HG03354 (cell line): ENCODE measurements at regions not wholly inside any gene's neighbourhood (a gene's known extent, or its start where the extent isn't known, plus 50 kb on each side); places are given as distances from the start of the nearest gene placed in this dataset.

Experiments
- ATAC-seq: cut with Tn5 transposase; IDR thresholded peaks from one replicate; pipeline ENCODE4 v1.9.1; 2021; ENCODE audit warnings: mild to moderate bottlenecking; ENCODE audit not compliant: unreplicated experiment, poor library complexity, severe bottlenecking

DNA sequence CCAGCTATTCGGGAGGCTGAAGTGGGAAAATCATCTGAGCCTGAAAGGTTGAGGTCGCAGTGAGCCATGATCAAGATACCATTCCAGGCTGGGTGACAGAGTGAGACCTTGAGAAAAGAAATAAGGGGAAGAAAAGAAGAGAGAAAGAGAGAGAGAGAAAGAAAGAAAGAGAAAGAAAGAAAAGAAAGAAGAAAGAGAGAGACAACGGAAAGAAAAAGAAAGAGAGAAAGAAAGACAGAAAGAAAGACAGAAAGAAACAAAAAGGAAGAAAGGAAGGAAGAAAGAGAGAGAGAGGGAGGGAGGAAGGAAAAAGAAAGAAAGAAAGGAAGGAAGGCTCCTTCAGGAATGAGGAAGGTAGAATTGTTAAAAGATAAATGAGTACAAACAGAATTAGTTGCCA, 84.5 kb downstream of the RPL22L1 start:
- ATAC-seq: no peak

DNA sequence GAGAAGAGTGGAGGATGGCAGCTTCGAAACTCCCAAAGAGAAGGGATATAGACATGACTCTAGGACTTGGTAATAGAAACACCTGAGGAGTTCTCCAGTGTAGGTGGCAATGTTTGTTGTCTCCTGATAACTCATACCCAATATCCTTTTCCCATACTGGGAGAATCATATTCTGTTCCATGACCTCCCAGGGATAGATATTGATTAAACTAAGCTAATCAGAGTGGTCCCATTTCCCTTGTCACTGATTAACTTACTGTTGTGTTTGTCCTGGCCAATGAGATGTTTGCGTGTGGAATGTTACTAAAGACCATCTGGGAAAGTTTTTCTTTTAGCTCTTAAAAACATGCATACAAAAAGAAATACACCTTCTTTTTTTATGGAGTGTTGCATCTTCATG, 85.6 kb downstream of the RPL22L1 start:
- ATAC-seq: no peak

DNA sequence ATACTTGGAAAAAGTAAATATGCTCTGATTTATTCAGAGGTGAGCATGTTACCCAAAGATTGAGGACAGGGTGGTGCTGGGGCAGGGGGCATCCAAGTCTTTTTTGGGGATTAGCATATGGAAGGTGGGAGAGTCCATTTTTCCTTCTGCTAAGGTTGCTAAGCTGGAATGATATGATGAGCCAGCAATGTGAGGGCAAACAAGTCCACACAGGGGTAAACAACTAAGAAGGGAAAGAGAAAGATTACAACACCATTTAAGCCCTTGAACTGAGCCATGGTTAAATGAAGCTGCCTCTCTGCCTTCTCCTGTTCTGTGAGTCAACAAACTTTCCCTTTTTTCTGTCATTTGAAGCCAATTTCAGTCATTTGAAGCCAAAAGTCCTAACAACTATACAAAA, 89.0 kb downstream of the RPL22L1 start:
- ATAC-seq: no peak

DNA sequence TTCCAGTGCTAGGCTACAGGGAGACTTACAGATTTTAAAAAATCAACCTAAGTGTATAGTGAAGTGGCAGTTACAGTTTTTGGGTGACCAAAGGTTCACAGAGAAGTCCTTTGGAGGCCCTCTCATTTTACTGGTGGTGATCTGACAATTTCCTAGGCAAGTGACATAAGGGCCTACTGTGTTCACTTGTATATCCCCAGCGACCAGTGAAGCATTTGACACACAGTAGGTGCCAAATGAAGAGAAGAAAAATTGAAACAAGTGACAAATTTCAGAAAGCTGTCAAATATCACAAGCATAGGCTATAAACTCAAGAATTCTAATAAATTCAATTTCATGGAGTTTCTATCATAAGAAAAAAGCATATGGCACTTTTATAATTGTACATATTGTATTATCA, 89.5 kb downstream of the RPL22L1 start:
- no peak for ATAC-seq

DNA sequence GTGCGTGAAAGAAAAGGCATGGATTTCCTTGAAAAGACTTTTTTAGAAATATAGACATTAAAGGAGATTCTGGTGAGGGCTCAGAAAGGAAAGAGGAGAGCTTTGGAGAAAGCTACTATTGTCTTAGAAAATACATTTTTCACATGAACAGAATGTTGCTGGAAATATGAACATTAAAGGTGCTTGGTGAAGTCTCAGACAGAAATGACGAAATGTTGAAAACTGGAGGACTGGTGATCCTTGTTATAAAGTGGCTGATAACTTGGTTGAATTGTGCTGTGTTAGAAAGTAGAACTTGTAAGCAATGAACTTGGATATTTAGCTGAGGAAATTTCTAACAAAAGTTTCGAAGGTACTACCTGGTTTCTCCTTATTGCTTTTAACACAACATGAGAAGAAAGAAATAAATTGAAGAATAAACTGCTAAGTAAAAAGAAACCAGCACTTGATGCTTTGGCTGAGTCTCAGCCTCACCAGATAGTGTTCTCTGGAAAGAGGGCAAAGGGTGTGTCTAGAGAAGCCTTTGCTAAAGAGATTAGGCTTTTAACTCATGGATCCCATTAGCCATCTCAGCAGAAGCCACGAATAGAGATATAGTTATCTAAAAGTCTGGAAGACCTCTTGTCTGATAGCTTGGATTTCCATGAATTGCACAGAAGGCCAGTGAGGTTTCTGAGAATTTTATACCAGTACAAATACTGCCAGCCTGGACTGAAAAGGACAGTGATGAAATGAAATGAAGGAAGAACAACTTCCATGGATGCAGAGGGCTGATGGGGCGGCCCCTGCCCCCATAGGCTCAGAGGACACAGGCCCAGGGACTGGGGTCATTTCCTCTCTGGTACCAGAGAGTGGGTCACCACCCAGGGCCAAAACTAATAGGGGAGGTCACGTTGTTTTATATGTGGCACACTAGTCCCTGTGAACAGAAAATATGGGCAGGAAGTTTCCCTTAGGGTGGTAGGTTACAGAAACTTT, 91.5 kb downstream of the RPL22L1 start:
- no peak for ATAC-seq

DNA sequence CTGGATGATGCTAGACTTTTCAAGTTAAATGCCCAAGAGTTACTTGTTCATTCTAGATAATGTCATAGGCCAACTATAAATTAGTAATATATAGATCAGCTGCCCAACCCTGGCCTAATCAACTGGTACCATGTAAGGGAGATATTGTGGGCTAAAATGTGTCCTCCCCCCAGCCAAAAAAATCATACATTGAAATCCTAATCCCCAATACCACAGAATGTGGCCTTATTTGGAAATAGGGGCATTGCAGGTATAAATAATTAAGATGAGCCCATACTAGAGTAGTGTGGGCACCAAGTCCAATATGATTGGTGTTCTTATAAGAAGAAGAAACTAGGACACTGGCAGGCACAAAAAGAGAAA, 92.5 kb downstream of the RPL22L1 start:
- ATAC-seq: no peak

DNA sequence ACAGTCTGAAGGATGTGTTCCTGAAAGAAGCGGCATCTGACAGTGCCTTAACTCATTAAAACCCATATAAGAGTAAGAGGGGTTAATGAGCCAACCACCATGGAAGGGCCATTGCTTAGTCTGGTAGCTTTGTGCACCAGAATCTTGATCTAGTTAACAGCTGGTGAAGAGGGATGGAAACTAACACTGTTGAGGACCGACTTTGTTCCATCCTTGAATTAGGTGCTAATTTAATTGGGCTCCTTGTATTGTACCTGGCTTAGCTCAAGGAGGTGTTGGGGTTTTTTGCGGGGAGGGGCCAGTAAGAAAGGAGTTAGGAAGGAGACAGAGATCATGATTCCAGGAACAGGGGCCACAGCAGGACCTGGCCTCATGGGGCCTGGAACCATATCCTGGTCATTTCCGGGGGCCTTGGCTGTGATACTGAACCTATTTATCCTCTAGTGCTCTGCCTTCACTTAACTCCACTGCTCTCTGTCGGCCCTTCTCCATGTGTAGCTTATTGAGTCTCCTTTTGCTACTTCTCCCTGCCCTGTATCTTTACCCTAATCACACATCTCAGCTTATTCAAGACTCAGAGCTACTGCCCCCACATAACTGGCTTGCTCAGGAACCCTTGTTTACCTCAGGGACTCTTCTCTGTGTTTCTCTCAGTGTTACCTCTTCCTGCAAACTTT, 93.0 kb downstream of the RPL22L1 start:
- no peak for ATAC-seq

DNA sequence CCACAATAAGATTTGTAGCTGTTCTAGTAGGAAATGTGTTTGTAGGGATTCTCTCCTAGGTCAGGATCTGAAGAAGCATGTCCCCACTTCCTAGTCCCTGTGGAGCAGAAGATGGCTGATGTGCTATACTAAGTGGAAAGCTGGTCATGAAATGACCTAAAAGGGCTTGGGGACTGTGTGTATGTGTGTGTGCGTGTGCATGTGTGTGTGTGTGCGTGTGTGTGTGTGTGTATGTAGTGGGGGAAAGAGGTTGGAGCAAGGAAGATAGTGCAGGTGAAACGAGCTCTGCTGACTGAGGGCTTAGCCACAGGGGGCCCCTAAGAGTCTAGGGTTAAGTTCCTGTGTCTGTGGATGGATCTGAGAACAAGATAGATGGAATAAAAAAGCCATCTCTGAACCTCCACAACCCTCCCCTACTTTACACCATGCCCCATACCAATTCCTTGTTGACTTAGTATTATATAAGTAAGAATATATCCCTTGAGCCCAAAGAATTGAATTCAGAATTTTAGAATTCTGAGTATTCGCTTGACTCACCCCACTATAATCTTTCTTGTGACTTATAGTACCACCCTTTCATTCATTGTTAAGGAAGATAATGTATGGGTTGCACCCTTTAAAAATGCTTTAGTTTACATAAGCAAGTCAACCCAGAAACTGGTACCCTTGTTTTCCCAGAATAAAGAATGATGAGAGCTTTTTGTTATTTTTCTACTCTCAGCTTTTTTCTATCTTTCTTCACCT, 96.1 kb downstream of the RPL22L1 start:
- no peak for ATAC-seq

DNA sequence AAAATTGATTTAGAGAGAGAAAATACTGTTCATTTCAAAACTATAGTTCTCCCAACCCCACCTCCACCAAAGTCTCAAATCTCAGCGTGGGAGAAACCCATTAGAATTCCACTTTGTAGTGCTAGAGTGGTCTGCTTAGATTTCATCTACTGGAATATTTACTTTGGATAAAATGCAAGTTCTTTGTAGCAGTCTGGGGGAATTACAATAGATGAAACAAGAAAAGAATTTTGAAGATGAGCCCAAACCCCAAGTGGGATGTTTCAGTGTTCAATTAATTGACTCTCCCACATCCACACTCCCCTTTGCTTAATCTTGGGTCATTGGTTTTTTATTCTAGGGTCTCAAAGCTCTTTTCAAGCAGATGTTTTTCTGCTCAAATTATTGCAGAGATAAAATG, 97.8 kb downstream of the RPL22L1 start:
- ATAC-seq: no peak

DNA sequence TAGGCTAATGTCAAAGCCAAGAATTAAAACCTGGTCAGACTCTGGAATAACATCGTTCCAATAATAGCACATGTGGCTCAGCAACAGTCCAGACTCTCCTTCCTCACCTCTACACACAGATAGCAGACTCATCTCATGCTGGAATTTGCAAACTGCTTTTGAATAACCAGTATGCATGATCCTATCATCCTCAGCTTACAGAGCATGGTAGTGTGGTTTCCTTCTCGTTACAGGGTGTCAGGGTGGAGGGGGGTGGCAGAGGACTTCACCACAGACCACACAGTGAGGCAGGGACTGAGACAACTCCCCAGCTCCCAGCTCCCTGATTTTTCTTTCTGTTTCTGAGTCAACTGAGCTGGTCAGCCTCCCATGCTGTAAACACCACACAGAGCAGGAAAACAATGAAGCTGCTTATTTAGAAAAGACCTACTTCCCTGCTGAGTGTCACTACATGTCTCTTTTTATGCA, 101.6 kb downstream of the RPL22L1 start:
- ATAC-seq: no peak

DNA sequence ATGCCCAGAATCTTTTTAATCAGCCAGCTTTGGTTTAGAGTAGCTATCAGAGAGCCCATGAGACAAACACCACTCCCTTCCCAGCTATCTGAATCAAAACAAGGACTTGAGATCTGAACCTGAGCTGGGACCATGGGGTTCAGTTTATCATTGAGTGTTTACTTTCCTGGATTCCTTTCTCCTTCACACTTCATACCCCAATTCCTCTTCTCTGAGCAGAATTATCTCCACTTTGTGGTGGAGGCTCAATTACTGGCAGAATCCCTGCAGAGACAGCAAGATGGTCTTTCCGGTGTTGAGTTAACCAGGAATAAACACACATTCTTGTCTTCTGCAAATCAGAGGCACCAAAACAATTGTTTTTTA, 102.4 kb downstream of the RPL22L1 start:
- ATAC-seq: no peak

DNA sequence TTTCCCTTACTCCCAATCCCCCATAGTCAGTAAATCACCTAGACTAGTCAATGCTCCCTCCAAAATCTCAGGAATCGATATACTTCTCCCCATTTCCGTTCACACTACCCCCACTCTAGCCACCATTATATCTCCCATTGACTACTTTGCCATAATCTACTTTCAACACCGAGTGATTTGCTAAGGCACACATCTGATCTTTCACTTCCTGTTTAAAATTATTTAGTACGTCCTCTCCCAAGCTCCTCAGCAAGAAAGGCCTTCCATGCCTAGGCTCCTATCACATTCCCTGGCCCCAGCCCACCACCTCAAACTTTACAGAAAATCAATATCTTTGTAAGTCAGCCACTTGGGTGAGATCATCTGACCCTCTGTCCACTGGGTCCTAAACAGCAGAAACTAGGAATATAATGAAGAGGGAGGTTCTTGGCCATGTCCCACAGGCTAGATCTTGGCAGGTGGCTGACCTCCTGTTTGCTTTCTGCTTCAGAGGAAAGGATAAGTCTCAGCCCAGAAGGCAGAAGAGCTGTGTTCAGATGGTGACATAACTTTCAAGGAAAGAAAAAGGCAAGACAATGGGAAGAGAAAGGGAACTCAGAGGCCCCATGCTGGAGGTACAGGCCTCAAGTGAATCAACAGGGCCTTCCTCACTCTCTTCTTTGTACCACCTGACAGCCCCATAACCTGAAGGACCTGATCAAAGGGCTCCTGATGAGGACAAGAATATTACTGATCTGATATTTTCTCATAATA, 103.0 kb downstream of the RPL22L1 start:
- no peak for ATAC-seq

DNA sequence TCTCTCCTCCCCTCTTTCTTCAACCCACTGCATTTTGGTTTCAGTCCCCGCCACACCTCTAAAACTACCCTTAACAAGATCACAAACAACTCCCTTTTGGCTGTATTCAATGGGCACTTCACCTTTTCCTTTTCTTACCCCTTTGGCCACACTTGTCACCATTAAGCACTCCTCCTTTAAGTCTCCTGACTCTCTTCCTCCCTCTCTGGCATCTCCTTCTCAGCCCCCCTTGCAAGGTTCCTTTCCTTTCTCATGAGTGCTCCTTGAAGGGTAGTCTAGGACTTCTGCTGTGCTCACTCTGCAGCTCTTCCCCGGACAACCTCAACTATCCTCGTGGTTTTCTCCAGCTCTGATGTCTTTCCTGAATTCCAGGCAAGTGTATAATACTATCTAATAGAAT, 103.7 kb downstream of the RPL22L1 start:
- ATAC-seq: no peak

DNA sequence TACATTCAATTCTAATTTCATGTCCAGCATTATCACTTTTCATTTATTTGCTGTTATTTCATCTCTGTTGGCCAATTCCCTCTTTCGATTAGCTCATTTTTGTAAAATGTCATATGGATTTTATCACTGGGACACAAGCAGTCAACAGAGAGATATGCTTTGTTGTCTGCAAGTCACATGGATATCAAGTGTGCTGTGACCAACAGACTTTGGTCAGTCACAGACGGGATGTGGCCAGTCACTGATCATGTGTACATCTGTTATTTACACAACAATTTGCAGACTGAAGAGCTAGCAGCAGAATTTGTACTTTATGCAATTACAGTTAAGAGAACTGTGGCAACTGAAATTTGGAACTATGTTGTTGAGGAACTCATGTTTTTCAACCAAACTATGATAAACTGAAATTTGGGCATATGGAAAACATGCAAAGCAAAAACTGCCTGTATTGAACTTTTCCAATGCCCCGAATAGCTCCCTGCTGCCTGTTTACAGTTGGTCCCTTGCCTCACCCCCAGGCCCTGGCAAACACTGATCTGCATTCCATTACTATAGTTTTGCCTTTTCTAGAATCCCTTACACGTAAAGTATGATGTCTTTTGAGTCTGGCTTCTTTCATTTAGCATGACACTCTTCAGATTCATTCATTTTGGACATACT, 104.4 kb downstream of the RPL22L1 start:
- ATAC-seq: no peak

DNA sequence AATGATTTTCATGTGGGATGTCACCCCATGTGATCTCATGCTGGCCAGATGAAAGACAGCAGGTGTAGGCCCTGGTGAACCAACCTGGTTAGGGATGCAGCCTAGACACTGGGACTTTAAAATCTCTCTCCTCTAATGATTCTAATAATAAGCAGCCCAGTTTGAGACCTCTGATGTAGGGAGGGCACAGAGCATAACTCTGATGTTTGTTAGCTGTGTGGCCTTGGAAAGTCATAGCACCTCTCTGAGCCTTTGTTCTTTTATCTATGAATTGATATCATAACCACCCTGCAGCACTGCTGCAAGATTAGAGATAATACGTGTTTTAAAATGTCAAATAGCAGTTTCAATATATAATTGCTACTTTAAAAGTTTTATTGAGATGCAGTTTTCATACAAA, 106.0 kb downstream of the RPL22L1 start:
- ATAC-seq: no peak

DNA sequence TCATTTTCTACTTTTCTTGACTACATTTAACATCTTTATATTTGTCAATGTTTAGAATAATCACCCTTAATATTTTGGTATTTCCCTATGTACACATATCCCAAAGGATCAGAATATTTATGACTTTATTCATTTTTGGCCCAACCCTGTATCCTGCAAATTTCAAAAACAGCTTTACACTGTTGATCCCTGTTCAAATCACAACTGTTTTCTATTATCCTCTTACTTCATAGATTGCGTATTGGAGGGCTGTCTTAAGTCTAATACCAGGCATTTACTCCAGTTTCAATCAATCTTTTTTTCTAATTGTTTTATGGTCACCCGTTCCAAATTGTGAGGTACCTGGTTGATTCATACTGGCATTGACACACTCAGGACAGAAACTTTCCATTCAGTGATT, 107.9 kb downstream of the RPL22L1 start:
- ATAC-seq: no peak

DNA sequence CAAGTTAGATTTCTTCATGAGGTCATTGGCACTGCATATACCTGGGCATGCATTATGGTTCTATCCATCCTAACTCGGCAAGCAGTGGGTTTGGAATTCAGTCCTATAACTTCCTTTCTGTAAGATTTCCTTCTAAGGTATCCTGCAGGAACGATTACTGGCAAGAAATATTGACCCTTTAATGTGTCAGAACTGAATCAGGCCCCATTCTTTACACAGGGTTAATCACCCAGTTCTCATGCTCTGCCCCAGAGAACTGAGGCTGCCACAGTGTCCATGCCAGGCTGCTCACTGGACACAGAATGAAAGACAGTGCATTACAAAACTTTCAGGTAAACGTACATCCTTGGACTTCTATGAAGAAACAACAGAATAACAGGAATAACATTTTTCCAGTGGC, 108.9 kb downstream of the RPL22L1 start:
- ATAC-seq: no peak

DNA sequence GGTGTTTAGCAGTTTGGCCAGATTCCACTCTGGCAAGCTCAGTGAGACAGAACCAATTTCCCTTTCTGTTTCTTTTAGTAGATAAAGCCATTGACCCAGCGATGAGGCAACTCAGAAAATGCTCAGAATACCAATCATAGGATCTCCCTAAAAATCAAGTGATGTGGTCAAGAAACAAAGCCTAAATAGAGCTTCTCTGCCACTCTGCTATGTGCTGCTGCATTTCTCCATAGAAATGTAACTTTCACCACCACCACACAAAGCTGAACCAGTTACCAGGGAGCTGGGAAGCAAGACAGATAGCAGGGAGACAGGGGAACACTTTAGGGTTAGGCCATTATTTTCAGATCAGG, 109.8 kb downstream of the RPL22L1 start:
- ATAC-seq: no peak

DNA sequence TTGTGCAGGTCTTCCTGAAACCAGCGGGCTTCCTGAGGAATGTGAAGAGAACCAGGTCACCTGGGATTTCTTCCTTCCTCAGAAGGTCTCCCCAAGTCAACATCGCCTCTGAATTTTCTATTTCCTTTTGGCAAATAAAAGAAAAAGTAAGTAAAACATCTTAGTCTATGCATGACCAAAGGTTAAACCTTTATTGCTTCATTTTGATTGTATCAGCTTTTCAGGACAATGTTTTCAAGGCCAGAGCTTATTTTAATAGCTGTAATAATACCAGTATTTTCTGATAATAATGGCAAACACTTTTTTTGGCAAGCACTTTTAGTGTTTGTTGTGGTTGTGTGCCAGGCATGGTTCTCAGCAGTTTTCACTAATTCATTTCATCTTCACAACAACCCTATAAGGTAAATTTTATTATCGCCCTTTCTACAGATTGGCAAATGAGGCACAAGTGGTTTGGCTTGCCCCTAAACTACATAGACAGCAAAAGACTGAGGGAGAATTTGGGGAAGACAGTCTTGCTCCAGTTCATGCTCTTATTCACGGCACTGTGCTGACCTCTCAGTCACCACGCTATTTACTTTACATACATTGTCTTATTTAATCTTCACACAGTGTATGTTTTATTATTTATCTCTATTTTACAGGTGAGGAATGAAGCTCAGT, 110.4 kb downstream of the RPL22L1 start:
- ATAC-seq: no peak
